ACC112 (cell line): ENCODE measurements at regions not wholly inside any gene's neighbourhood (a gene's known extent, or its start where the extent isn't known, plus 50 kb on each side); places are given as distances from the start of the nearest gene placed in this dataset.

ENCODE experiments used
- H2AFZ ChIP-seq: fragments of 200-600 bp; sonication (generic); one replicate; pipeline ENCODE4 v1.6.0; 2017; ENCODE audit warnings: antibody characterized with exemption, low read length; ENCODE audit not compliant: unreplicated experiment
- H3K27ac ChIP-seq: fragments of 200-600 bp; sonication (generic); 2 replicates; pipeline ENCODE4 v1.5.1; 2014; ENCODE audit warnings: low read depth, mild to moderate bottlenecking, antibody characterized with exemption, low read length, moderate library complexity
- H3K27me3 ChIP-seq: fragments of 200-600 bp; sonication (generic); 2 replicates; pipeline ENCODE4 v1.6.1; 2014; ENCODE audit warnings: mild to moderate bottlenecking, antibody characterized with exemption, low read length, moderate library complexity, mixed read lengths; ENCODE audit not compliant: insufficient read depth
- H3K36me3 ChIP-seq: fragments of 200-600 bp; sonication (generic); 2 replicates; pipeline ENCODE4 v1.6.1; 2016; ENCODE audit warnings: mild to moderate bottlenecking, antibody characterized with exemption, low read length, moderate library complexity, mixed read lengths; ENCODE audit not compliant: insufficient read depth
- H3K4me1 ChIP-seq: fragments of 200-600 bp; sonication (generic); one replicate; pipeline ENCODE4 v1.6.1; 2016; ENCODE audit warnings: low read length, mixed read lengths; ENCODE audit not compliant: insufficient read depth, unreplicated experiment, control insufficient read depth
- H3K4me3 ChIP-seq: fragments of 200-600 bp; sonication (generic); 2 replicates; pipeline ENCODE4 v1.5.1; 2014; ENCODE audit warnings: mild to moderate bottlenecking, low read depth, low read length
- H3K79me2 ChIP-seq: fragments of 200-600 bp; sonication (generic); one replicate; pipeline ENCODE4 v1.6.0; 2016; ENCODE audit warnings: low read length; ENCODE audit not compliant: control insufficient read depth, unreplicated experiment, insufficient read depth

- Histone ChIP-seq H3K4me1 (no peaks in the 10 kb centered on the region), H2AFZ (no peak overlapping the region), H3K27ac (no peak overlapping the region), H3K4me3 (no peak overlapping the region), H3K27me3 (no peaks in the 10 kb centered on the region), H3K79me2 (no peaks in the 10 kb centered on the region), H3K36me3 (no peaks in the 10 kb centered on the region)
These were observed 177.4 kb upstream of the OBI1 start for GRCh38 chr13:78836238-78836784.

DNA sequence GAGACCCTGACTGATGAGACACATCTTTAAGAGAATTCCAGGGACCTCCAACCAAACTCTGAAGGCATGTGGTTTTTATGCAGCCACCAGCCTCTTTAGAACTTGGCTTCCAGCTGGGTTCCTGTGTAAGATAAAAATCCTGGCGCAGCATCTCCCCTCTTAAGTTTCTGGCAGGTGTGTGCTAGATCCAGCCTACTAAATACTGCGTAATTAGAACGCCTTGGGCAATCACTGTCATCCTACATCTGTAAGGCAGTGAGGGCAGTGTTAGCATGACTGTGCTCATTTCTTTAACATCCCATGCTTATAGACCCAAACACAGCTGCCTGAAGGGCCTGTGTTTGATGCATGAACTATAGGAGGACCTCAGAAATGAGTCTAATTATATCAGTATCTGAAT, 173.5 kb upstream of the OBI1 start:
- Histone ChIP-seq H3K36me3 (no peaks in the 10 kb centered on the region), H3K4me1 (no peaks in the 10 kb centered on the region), H3K27me3 (no peaks in the 10 kb centered on the region), H2AFZ (no peak overlapping the region), H3K4me3 (no peak overlapping the region), H3K79me2 (no peaks in the 10 kb centered on the region), H3K27ac (no peak overlapping the region)

- Histone ChIP-seq H3K4me1 (no peaks in the 10 kb centered on the region), H3K36me3 (no peaks in the 10 kb centered on the region), H3K4me3 (no peak overlapping the region), H3K27ac (no peak overlapping the region), H3K79me2 (no peaks in the 10 kb centered on the region), H3K27me3 (no peaks in the 10 kb centered on the region), H2AFZ (no peak overlapping the region)
These were observed 171.6 kb upstream of the OBI1 start for GRCh38 chr13:78830508-78830907.

GRCh38 chr13:78829821-78830220, 170.9 kb upstream of the OBI1 start:
- Histone ChIP-seq H3K27me3 (no peaks in the 10 kb centered on the region), H3K36me3 (no peaks in the 10 kb centered on the region), H3K27ac (no peak overlapping the region), H3K4me3 (no peak overlapping the region), H3K4me1 (no peaks in the 10 kb centered on the region), H2AFZ (no peak overlapping the region), H3K79me2 (no peaks in the 10 kb centered on the region)

GRCh38 chr13:78827471-78827870, 168.5 kb upstream of the OBI1 start:
- H3K27me3 ChIP-seq = no peaks in the 10 kb centered on the region
- no peaks in the 10 kb centered on the region for H3K36me3 ChIP-seq
- H3K4me3 ChIP-seq = no peak overlapping the region
- H3K27ac ChIP-seq = no peak overlapping the region
- no peaks in the 10 kb centered on the region for H3K4me1 ChIP-seq
- H2AFZ ChIP-seq = no peak overlapping the region
- no peaks in the 10 kb centered on the region for H3K79me2 ChIP-seq

- no peak overlapping the region for H3K27ac ChIP-seq
- no peak overlapping the region for H3K4me3 ChIP-seq
These were observed 168.0 kb upstream of the OBI1 start for GRCh38 chr13:78826936-78827335.

GRCh38 chr13:78826312-78826711, 167.4 kb upstream of the OBI1 start:
- Histone ChIP-seq H3K27ac (no peak overlapping the region), H2AFZ (no peak overlapping the region), H3K79me2 (no peaks in the 10 kb centered on the region), H3K4me3 (no peak overlapping the region), H3K27me3 (no peaks in the 10 kb centered on the region), H3K36me3 (no peaks in the 10 kb centered on the region), H3K4me1 (no peaks in the 10 kb centered on the region)

More at GRCh38 chr13:78826936-78827335, 168.0 kb upstream of the OBI1 start:
- Histone ChIP-seq H3K27me3 (no peaks in the 10 kb centered on the region), H2AFZ (no peak overlapping the region), H3K36me3 (no peaks in the 10 kb centered on the region), H3K79me2 (no peaks in the 10 kb centered on the region), H3K4me1 (no peaks in the 10 kb centered on the region)

DNA sequence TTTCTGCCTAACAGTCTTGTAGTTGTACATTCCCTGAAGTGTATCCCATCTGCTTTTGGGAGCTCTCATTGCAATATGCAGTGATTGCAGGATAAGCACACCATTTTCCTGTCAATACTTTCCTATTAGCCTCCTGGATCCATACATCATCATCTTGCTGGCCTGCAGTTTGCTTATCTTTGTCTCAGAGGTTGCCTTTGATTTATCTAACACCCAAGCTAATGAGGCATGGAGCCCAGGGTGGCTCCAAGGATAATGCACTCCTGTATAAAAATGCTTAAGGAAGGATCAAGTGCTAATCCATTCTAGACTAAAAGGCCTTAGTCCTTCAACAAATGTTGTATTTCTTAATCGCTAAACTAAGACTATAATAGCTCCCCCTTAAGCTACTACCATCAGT, 161.6 kb upstream of the OBI1 start:
- Histone ChIP-seq H2AFZ (no peak overlapping the region), H3K79me2 (no peaks in the 10 kb centered on the region), H3K36me3 (no peaks in the 10 kb centered on the region), H3K4me1 (no peaks in the 10 kb centered on the region), H3K27me3 (no peaks in the 10 kb centered on the region), H3K27ac (no peak overlapping the region), H3K4me3 (no peak overlapping the region)

- Histone ChIP-seq H3K27me3 (no peaks in the 10 kb centered on the region), H3K36me3 (no peaks in the 10 kb centered on the region), H3K4me3 (no peak overlapping the region), H3K4me1 (no peaks in the 10 kb centered on the region), H3K79me2 (no peaks in the 10 kb centered on the region), H2AFZ (no peak overlapping the region), H3K27ac (no peak overlapping the region)
These were observed 157.6 kb upstream of the OBI1 start for GRCh38 chr13:78816592-78816991.

DNA sequence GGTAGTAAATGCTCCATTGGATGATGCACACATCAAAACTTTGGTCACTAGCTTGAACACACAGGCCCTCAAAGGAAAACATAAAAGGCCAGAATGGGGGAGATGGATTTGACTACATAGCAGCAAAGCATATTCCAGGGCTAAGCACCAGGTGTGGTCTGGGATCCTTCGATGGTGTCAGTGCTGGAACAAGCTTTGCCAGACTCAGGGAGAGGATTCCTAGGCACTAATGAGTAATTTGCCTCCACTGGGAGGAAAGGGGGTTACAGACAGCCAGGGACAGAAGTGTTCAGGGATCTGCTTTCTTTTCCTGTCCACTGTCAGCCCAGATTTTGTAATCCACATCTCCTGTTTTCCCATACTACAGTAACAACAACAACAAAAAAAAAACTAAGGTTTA, 157.2 kb upstream of the OBI1 start:
- Histone ChIP-seq H3K27ac (no peak overlapping the region), H3K4me3 (no peak overlapping the region), H3K27me3 (no peaks in the 10 kb centered on the region), H3K36me3 (no peaks in the 10 kb centered on the region), H3K79me2 (no peaks in the 10 kb centered on the region), H3K4me1 (no peaks in the 10 kb centered on the region), H2AFZ (no peak overlapping the region)

DNA sequence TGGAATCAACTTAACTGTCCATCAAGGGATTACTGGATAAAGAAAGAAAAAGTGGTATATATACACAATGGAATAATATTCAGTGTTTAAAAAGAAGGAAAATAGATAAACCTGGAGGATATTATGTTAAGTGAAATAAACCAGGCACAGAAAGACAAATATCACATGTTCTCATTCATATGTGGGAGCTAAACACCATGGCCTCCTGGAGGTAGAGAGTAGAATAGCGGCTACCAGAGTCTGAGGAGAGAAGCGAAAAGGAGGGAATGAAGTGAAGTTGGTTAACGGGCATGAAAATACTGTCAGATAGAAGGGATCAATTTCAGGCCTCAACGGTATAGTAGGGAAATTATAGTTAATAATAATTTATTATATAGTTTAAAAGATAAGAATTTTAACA, 147.5 kb upstream of the OBI1 start:
- Histone ChIP-seq H3K27ac (no peak overlapping the region), H3K27me3 (0 out of 2 replicates have a peak, but pooled peaks cover 5% of the 10 kb centered on the region), H2AFZ (no peak overlapping the region), H3K79me2 (no peaks in the 10 kb centered on the region), H3K4me3 (no peak overlapping the region), H3K36me3 (no peaks in the 10 kb centered on the region), H3K4me1 (no peaks in the 10 kb centered on the region)
